OCI-LY1 (cell line): ENCODE measurements at regions not wholly inside any gene's neighbourhood (a gene's known extent, or its start where the extent isn't known, plus 50 kb on each side); places are given as distances from the start of the nearest gene placed in this dataset.

ENCODE experiments used
- EZH2 ChIP-seq: fragments of 200-600 bp; sonication (generic), shearing (Covaris generic); IDR thresholded peaks from 2 replicates; pipeline ENCODE4 v1.8.0; 2017; ENCODE audit warnings: borderline replicate concordance, mixed run types, mild to moderate bottlenecking, antibody characterized with exemption, low read length, moderate library complexity, mixed read lengths
- TF ChIP-seq, protein P1 (sequence below): fragments of 200-600 bp; sonication (generic), shearing (Covaris generic); IDR thresholded peaks from 2 replicates; pipeline ENCODE4 v1.5.1; 2017; ENCODE audit warnings: mild to moderate bottlenecking, antibody characterized with exemption, low read length, moderate library complexity, mixed read lengths

DNA sequence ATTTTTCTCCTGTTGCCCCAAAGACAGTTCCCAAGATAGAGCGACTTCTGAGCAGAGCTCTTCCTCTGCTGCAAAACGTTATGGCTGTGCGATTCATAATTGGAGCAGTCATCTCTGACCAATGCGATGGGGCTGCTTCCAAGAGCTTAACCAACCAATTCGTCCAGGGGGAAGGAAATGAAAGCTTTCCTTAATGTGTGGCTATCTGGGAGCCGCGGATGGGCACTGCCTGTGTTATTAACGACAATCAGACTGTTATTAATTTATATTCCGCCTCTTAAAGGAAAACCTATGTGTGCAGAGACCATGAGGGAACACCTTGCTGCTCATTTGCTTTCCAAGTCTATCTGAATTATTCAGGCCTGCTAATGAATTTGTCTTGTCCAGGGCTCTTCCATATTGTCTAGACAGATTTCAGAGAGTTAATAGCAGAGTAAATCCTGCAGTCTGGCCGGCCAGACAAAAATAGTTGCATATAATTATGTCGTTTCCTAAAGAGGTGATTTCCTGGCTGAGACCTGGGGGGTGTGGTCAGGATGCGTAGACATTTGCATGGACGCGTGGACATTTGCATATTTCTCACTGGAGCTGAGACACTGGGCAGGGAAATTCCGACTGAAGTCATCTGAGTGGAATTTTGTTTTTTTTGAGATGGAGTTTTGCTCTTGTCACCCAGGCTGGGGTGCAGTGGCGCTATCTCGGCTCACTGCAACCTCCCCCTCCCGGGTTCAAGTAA is 135.4 kb downstream of the HMX1 start:
- TF ChIP-seq, protein P1, sequence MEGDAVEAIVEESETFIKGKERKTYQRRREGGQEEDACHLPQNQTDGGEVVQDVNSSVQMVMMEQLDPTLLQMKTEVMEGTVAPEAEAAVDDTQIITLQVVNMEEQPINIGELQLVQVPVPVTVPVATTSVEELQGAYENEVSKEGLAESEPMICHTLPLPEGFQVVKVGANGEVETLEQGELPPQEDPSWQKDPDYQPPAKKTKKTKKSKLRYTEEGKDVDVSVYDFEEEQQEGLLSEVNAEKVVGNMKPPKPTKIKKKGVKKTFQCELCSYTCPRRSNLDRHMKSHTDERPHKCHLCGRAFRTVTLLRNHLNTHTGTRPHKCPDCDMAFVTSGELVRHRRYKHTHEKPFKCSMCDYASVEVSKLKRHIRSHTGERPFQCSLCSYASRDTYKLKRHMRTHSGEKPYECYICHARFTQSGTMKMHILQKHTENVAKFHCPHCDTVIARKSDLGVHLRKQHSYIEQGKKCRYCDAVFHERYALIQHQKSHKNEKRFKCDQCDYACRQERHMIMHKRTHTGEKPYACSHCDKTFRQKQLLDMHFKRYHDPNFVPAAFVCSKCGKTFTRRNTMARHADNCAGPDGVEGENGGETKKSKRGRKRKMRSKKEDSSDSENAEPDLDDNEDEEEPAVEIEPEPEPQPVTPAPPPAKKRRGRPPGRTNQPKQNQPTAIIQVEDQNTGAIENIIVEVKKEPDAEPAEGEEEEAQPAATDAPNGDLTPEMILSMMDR, result no peak
- TF ChIP-seq EZH2, result no peak
